NCI-H2227 (cell line): ENCODE measurements at regions not wholly inside any gene's neighbourhood (a gene's known extent, or its start where the extent isn't known, plus 50 kb on each side); places are given as distances from the start of the nearest gene placed in this dataset.
"Not testable (repeated sequence)": the region's sequence is repeated elsewhere in the genome, so short reads cannot be mapped to it uniquely, and the experiment has no call there.

ENCODE experiments used
- DNase-seq: peaks from one replicate; lab custom pipeline; 2025; ENCODE audit not compliant: unreplicated experiment; lab: John Stamatoyannopoulos, UW

GRCh38 chr1:106292130-106292529 is 764.3 kb upstream of the PRMT6 start:
- no peak for DNase-seq

DNA sequence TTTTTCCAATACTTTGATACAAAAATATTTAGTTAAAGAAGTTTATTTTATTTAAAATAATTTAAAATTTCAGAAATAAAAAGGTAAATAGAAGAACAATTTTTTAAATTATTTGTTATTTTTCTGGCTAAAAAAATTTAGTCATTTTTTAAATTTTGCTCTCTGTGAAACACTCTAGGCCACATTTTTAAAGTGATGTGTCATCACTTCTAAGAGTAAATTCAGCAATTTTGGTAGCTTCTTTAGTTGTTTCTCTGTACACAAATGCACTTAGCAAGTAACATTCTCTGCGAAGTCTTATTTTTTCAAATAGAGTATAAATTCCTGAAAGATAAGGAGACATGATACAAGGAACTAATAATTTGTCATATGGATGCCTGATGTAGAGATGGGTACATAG is 760.0 kb upstream of the PRMT6 start:
- DNase-seq: no peak

GRCh38 chr1:106304106-106304505 is 752.4 kb upstream of the PRMT6 start:
- DNase-seq: no peak

DNA sequence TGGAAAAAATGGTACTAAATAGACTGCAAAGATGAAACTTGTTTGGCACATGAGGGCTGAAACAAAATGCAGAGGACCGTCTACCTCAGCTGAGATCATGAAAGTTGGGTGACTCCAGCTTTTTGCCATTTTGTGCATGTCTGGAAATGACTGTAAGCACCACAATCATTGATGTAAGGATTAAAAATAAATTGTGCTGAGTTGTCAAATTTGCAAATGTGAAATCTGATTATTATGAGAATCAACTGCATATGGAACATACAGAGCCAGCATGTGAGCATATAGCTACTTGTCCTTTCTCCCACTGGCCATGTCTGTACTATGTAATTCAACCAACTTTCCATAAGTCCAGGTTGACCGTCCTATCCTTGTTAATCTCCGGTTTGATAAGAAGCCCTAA is 736.9 kb upstream of the PRMT6 start:
- no peak for DNase-seq

DNA sequence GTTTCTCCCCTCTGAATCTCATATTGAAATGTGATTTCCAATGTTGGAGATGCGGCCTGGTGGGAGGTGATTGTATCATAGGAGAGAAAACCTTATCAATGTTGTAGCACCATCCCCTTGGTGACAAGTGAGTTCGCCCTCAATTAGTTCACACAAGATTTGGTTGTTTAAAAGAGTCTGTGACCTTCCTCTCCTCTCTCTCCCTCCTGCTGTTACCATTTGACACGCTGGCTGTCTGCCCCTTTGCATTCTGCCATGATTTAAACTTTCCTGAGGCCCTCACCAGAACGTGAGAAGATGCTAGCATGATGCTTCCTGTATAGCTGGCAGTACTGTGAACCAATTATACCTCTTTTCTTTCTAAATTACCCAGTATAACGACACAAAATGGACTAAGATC is 730.9 kb upstream of the PRMT6 start:
- no peak for DNase-seq

GRCh38 chr1:106344494-106344893 is 712.0 kb upstream of the PRMT6 start:
- no peak for DNase-seq

DNA sequence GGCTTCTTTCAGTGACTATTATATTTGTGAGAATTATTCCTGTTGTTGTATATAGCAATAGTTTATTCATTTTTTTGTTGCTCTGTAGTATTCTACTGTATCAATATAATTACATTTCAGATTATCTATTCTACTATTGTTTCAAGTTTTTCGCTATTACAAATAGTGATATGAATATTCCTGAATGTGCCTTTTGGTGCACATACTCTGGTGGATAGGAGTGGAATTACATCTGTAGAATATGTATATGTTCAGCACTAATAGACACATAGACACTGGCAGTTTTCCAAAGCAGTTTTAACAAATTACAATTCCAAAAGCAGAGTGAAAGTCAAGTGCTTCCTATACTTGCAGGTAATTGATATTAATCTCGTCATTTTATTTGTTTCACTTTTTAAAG is 696.2 kb upstream of the PRMT6 start:
- DNase-seq: no peak

DNA sequence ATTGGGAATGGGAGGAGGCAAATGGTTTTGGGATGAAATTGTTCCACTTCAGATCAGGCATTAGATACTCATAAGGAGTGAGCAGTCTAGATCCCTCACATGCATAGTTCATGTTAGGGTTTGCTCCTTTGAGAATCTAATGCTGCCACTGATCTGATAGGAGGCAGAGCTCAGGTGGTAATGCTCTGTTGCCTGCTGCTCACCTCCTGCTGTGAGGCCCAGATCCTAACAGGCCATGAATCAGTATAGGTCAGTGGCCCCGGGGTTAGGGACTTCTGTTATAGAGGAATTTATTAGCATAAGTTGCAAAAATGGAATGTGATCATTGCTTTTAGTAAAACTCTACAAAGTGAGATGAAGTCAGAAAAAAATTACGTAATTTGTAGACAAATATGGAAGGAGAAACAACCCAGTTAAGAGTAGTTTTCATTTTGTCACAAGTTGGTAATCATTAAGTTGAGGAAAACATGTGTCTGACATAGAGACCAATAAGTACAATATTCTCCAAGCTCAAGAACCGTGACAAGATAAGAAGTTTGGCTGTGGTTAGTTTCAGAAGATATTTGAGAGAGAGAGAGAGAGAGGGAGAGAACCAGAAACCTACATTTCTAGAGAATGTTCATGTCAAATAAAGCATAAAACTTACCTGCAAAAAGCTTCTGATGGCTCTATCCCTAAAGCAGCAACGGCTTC is 689.7 kb upstream of the PRMT6 start:
- no peak for DNase-seq

DNA sequence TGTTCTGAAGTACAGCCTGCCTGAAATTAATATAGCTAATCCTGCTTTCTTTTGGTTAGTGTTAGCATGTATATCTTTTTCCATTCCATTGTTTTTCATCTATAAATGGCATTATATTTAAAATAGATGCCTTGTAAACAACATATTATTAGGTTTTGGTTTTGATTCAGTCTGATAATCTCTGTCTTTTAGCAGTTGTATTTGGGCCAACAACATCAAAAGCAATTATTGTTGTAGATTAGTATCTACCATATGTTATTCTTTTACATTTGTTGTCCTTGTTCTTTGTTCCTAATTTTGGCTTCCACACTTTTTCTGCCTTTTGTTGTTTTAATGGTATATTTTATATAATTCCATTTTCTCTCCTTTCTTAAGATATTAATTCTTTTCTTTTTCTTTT is 678.2 kb upstream of the PRMT6 start:
- no peak for DNase-seq

GRCh38 chr1:106380772-106381171 is 675.7 kb upstream of the PRMT6 start:
- DNase-seq: no peak

- DNase-seq: not testable (repeated sequence)
Observed at GRCh38 chr1:106389160-106389559, 667.3 kb upstream of the PRMT6 start.

GRCh38 chr1:106393046-106393445 is 663.4 kb upstream of the PRMT6 start:
- DNase-seq: no peak

DNA sequence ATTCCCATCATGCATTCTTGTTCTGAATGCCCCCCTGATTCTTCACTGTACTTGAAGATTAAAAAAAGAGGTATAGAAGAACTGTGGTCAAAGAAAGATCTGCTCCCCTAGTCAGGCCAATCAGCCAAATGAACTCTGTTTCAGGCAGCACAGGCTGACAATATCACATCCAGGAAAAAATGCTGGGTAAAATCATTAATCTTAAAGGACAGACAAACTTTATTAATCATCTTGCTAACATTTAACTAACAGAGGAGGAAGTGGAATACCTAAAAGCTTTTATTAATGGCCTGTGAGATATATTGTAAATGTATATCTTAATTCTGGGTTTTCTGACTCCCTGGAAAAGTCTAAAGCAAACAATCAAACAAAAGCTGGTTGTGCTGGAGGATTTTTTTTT is 660.5 kb upstream of the PRMT6 start:
- DNase-seq: no peak

GRCh38 chr1:106398391-106398790 is 658.1 kb upstream of the PRMT6 start:
- DNase-seq: no peak

DNA sequence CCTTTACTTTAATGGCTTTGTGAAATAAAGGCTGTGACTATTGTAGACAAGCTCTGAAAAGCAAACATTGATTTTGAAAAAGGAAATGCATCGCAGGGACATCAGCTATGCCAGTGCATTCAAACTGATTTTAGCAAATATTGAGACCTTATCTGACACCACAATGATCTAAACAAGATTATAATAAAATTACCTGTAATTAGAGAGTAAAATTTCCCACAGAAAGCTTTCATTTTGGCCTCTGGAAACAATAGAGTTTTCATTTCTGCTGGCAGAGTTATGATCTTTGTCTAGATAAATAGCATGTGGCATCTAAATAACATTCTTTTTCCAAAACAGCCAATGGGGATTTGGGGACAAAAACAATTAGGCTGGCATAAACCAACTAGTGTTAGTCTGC is 650.4 kb upstream of the PRMT6 start:
- DNase-seq: no peak

DNA sequence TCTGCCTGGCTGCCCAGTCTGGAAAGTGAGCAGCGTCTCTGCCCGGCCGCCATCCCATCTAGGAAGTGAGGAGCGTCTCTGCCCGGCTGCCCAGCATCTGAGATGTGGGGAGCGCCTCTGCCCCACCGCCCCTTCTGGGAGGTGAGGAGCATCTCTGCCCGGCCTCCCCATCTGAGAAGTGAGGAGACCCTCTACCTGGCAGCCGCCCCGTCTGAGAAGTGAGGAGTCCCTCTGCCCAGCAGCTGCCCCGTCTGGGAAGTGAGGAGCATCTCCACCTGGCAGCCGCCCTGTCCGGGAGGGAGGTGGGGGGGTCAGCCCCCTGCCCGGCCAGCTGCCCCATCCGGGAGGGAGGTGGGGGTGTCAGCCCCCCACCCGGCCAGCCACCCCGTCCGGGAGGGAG is 644.2 kb upstream of the PRMT6 start:
- not testable (repeated sequence) for DNase-seq

GRCh38 chr1:106435269-106435668 is 621.2 kb upstream of the PRMT6 start:
- no peak for DNase-seq

GRCh38 chr1:106439475-106439874 is 617.0 kb upstream of the PRMT6 start:
- DNase-seq: no peak

DNA sequence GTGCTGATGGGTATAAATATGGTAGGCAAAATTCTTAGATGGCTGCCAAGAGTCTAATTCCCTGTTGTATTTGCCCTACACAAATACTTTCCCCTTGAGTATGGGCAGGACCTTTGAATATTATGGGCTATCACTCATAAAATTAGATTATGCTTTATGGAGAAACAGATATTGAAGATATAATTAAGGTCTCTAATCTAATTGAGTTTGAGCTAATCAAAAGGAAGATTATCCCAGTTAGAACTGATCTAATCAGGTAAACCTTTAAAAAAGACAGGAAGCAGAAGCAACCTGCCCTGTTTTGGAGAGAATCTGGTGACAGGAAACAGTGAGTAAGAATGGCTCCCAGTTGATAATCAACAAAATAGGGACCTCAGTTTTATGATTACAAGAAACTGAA is 609.0 kb upstream of the PRMT6 start:
- DNase-seq: no peak

DNA sequence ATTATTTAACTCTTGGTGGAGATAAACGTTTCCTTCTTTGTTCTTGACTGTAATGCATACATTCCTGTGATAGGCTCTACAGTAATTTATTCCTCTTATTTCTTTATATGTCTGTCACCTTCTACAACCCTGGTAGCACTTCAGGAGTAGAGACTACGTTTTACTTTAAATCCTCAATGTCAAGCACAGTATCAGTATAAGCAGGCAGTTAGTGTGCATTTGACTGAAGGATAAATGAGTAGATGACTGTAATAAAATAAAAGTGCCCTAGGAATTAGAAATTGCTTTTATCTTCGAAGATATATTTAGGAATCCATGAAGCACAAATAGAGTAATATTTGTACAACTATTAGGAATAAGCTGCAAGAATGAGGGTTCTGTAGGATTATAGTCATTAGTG is 599.6 kb upstream of the PRMT6 start:
- DNase-seq: no peak

GRCh38 chr1:106457368-106457767 is 599.1 kb upstream of the PRMT6 start:
- DNase-seq: no peak

GRCh38 chr1:106458866-106459265 is 597.6 kb upstream of the PRMT6 start:
- no peak for DNase-seq

DNA sequence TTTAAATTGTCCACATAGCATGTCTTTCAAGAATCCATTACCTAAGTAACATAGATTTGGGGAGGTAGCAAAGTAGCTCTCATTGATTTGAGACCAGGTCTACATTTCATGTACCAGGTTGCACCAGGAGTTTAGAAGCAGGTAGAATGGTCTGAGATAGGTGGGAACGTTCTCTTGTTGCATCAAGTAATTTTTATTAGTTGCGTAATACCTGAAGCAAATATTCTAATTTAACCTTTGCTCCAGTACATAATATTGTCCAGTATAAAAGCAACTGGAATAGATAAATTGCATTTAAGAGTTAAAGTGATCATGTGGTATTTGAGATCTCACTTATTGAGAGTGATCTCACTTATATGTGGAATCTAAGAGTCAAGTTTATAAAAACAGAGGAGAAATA is 597.1 kb upstream of the PRMT6 start:
- DNase-seq: no peak

GRCh38 chr1:106465666-106466065 is 590.8 kb upstream of the PRMT6 start:
- DNase-seq: no peak
